ENCODE measurements at regions not wholly inside any gene's neighbourhood (a gene's known extent, or its start where the extent isn't known, plus 50 kb on each side); places are given as distances from the start of the nearest gene placed in this dataset.
"Not testable (repeated sequence)": the region's sequence is repeated elsewhere in the genome, so short reads cannot be mapped to it uniquely, and the experiment has no call there.

GRCh38 chr14:53398616-53399015 lies 245.5 kb upstream of the DDHD1 start:
- DNase-seq (ENCODE audit: low spot score) = no peak

- DNase-seq (ENCODE audit: low spot score) = not testable (repeated sequence)
Measured at GRCh38 chr14:53395267-53395666, 242.1 kb upstream of the DDHD1 start.

DNA sequence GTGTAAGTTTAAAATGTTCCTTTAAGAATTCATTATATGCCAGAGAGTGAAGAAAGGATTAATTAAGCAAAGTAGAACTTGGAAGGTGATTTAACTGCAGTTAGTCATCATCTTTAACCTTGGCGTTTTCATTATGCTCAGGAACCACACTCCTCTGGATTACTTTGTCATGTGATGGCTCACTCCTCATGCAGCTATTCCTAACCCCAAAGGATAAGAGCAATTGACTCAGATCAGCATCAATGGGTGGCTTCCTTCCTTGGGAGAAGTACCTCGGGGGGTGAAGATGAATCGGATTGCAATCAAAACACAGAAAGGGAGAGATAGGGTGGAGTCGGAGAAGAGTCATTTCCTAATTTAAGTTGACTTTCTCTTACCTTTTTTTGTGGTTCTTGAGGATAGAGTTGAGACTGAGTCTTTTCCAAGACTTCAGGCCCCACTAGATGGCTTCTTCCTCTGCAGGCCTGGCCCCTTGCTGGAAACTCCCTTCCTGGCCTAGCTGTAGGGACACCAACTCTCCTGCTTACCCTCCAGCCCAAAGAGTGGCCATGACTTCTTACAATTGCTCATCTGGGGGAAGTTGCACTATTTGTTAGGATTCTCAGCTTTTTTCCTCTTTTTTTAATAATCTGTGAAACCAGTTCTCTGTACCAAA lies 238.6 kb upstream of the DDHD1 start:
- DNase-seq (ENCODE audit: low spot score) = no peak

- no peak for DNase-seq (ENCODE audit: low spot score)
Measured at GRCh38 chr14:53391156-53391555, 238.0 kb upstream of the DDHD1 start.

DNA sequence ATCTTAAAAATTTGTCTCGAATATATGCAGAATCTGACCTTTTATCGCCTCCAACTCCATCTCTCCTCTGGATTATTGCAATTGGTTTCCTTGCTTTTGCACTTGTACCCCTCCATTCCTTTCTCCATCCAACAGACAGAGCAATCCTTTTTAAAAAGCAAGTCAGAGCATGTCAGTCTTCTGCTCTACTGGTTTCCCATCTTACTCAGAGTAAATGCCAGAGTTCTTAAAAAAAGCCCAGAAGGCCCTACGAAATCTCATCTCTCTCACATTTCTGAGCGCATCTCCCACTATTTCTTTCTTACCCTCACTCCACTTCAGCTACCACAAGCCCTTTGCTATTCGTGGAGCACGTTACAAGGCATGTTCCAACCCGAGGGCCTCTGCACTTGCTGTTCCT lies 236.9 kb upstream of the DDHD1 start:
- DNase-seq (ENCODE audit: low spot score) = no peak

- no peak for DNase-seq (ENCODE audit: low spot score)
Measured at GRCh38 chr14:53389202-53389601, 236.1 kb upstream of the DDHD1 start.

DNA sequence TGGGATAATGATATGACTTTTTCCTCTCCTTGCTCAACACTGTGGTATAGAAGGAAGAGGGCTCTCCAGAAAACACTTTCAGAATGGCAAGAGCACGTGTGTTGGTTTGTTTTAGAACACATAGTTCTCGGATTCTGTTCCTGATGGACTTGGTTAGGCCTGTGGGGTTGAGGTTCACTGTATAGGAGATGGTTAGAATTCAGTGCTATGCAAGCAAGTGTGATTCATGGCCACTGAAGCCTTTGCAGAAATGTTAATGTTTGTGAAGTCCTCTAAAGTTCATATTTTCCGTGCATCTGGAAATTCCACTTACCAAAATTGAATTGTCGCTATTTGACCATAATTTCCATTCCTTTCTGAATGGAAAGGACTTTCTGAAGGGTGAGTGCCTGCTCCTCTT lies 233.2 kb upstream of the DDHD1 start:
- DNase-seq (ENCODE audit: low spot score) = no peak

GRCh38 chr14:53384536-53384935 lies 231.4 kb upstream of the DDHD1 start:
- no peak for DNase-seq (ENCODE audit: low spot score)

DNA sequence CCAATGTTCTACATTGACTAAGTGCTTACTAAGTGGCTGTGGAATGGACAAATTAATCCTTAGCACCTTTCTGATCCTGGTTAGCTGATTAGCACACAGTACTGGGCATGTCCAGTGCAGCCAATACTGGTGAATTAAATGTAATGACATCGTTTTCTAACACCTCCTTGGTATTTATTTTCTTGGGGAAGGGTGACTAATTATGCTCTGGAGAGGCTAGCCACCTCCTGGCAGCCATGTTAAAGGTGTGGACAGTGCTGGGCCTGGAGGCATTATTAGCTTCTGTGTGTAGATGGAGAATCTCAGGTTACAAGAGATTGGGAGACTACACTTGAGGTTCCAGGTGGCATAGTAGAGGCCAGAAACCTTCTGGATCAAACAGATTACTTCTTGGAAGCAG lies 230.9 kb upstream of the DDHD1 start:
- DNase-seq (ENCODE audit: low spot score) = no peak

DNA sequence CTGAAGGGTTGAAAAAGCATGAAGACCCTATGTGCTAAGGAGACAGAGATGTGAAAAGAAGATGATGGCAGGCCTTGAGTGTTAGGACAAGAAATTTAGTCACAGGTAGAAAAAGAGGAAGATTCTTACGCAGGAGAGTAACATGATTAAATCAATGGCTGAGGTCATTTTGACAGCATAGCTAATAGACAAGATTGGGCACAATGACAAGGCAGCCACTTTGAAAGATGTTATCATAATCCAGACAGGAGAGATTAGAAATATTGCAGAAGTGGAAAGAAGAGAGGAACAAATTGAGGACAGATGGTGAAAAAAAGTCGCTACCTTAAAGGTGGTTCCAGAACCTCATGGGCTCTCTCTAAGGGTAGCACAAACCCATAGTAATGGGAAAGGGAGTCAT lies 228.8 kb upstream of the DDHD1 start:
- no peak for DNase-seq (ENCODE audit: low spot score)

- no peak for DNase-seq (ENCODE audit: low spot score)
Measured at GRCh38 chr14:53380867-53381225, 227.7 kb upstream of the DDHD1 start.

GRCh38 chr14:53380052-53380866 lies 227.1 kb upstream of the DDHD1 start:
- DNase-seq (ENCODE audit: low spot score) = no peak

DNA sequence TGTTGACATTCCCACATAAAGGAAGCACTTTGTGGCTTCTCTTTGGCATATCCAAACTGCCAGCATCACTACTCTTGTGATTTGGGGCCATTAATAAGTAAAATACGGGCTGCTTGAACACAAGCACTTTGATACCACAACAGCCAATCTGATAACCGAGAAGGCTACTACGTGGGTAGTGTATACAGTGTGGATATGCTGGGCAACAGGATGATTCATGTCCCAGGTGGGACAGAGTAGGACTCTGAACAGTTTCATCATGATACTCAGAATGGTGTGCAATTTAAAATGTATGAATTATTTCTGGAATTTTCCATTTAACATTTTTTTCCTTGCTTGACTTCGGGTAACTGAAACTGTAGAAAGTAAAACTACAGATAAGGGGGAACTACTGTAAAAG lies 225.0 kb upstream of the DDHD1 start:
- no peak for DNase-seq (ENCODE audit: low spot score)

DNA sequence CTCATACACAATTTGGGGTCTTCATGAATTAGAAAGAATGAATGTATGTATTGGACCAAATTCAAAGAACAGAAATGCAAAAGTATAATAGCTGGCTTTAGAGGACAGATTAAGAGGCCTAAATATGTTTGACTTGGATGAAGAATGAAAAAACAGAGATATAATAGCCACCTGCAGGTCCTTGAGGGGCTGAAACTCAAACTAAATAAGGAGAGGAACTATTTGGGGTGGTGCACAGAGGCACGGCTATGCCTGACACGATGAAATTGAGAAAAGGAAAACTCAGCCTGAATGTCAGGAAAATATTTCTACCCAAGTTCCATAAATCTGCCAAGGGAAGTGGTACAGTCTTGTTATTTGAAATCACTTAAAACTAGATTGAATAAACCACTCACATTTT lies 222.9 kb upstream of the DDHD1 start:
- no peak for DNase-seq (ENCODE audit: low spot score)

DNA sequence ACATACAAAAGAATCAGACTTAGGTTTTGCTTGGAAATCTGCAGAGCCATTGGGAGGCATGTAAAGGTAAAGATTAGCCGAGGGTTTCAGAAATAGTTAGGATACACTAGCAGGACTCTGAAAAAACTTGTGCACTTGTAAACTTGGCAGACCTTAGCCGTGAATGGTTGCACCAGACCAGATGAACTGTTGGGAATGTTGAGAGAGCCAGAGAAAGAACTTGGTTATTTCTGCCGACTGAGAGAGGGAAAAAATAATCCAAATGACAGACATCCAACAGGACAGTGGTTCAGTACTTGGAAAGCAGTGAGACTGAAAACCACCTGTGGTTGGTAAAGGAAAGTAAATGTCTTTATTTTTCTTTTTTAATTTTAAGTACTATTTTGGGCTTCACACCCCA lies 222.5 kb upstream of the DDHD1 start:
- no peak for DNase-seq (ENCODE audit: low spot score)

DNA sequence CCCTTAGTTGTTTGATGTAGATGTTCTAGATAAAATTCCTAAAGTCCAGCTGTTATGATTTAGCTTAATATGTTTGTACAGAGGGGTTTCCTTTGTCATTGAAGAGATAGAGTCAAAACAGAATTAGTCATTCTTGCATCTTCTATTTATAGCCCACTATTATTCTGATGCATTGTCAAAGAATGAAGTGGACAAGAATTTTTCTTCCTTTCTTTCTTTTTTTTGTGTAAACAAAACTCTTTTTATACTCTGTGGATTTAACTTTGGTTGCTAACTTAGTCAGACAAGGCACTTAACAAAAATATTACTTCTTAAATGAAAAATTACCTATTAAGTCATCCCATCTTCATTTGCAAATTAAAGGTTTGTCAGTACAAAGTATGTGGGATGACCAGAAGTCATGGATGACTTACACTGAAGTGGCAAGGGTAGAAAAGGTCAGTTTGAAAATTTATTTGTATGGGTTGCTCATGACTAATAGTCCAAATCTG lies 215.6 kb upstream of the DDHD1 start:
- DNase-seq (ENCODE audit: low spot score) = no peak

GRCh38 chr14:53368066-53368465 lies 214.9 kb upstream of the DDHD1 start:
- DNase-seq (ENCODE audit: low spot score) = no peak

- no peak for DNase-seq (ENCODE audit: low spot score)
Measured at GRCh38 chr14:53367644-53368026, 214.5 kb upstream of the DDHD1 start.

DNA sequence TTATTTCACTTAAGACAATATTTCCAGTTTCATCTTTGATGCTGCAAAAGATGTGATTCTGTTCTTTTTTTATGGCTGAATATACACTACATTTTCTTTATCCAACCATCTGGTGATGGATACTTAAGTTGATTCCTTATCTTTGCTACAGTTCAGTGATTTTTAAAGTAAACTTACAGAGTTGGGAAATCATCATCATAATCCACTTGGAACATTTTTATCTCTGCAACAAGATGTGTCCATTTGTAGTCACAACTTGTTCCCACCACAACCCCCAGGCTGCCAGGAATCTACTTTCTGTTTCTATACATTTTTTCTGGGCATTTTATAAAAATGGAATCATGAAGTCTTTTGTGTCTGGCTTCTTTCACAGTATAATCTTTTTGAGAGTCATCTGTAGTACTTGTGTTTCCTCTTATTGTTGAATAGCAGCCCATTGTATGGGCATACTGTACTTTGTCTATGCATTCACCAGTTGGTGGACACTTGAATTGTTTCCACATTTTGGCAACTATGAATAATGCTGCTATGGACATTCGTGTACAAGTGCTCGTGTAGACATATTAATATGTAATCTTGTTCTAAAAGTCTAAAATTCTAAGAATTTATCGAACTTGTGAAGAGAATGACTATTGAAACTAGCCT lies 212.5 kb upstream of the DDHD1 start:
- DNase-seq (ENCODE audit: low spot score) = no peak

DNA sequence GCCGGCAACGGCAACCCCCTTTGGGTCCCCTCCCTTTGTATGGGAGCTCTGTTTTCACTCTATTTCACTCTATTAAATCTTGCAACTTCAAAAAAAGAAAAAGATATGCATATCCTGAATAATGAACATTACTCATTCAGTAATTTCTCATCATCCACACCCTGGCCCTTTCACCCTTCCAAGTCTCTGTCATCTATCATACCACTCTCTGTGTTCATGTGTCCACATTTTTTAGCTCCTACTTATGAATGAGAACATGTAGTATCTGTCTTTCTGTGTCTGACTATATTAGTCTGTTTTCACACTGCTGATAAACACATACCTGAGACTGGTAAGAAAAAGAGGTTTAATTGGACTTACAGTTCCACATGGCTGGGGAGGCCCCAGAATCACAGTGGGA lies 209.8 kb upstream of the DDHD1 start:
- not testable (repeated sequence) for DNase-seq (ENCODE audit: low spot score)

- DNase-seq (ENCODE audit: low spot score) = no peak
Measured at GRCh38 chr14:53360829-53361228, 207.7 kb upstream of the DDHD1 start.

DNA sequence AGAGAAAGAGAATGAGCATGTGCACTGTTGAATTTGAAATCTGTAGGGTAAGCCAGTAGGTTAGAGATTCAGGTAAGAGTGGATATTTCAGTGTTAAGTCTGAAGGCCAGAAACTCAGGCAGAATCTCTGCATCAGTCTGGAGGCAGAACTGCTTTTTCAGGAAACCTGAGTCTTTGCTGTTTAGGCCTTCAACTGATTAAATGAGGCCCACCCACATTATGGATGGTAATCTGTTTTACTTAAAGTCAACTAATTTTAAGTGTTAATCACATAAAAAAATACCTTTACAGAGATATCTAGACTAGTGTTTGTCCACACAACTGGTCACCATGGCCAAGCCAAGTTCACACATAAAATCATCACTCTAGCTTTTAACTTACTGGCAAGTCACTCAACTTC lies 205.0 kb upstream of the DDHD1 start:
- DNase-seq (ENCODE audit: low spot score) = no peak

Measured in mucosa of gallbladder (tissue), 1 donor.